WI38 (cell line): ENCODE measurements at regions not wholly inside any gene's neighbourhood (a gene's known extent, or its start where the extent isn't known, plus 50 kb on each side); places are given as distances from the start of the nearest gene placed in this dataset.

Source experiments
- H3K4me3 ChIP-seq: 2 replicates; pipeline ENCODE4 v1.5.1; 2011; ENCODE audit warnings: low read depth, mild to moderate bottlenecking, control low read depth, low read length
- CTCF ChIP-seq: IDR thresholded peaks from 2 replicates; pipeline ENCODE4 v1.5.1; 2012; ENCODE audit warnings: low read depth, mild to moderate bottlenecking, control low read depth, low read length

GRCh38 chr1:80468356-80468755, 1332.4 kb upstream of the ADGRL2 start:
- no peak overlapping the region for H3K4me3 ChIP-seq
- TF ChIP-seq CTCF, result no peak

- H3K4me3 ChIP-seq, result no peak overlapping the region
- TF ChIP-seq CTCF, result no peak
Observed at GRCh38 chr1:80462006-80462405, 1338.7 kb upstream of the ADGRL2 start.

GRCh38 chr1:80457409-80457808, 1343.3 kb upstream of the ADGRL2 start:
- TF ChIP-seq CTCF, result no peak
- H3K4me3 ChIP-seq, result no peak overlapping the region

- TF ChIP-seq CTCF, result no peak
- H3K4me3 ChIP-seq, result no peak overlapping the region
Observed at GRCh38 chr1:80453775-80454174, 1347.0 kb upstream of the ADGRL2 start.

GRCh38 chr1:80450711-80451110, 1350.0 kb upstream of the ADGRL2 start:
- TF ChIP-seq CTCF, result no peak
- H3K4me3 ChIP-seq, result no peak overlapping the region

- no peak overlapping the region for H3K4me3 ChIP-seq
- TF ChIP-seq CTCF, result no peak
Observed at GRCh38 chr1:80448081-80448480, 1352.7 kb upstream of the ADGRL2 start.

GRCh38 chr1:80447526-80447925, 1353.2 kb upstream of the ADGRL2 start:
- TF ChIP-seq CTCF, result no peak
- no peak overlapping the region for H3K4me3 ChIP-seq
